H1 (cell line): ENCODE measurements at regions not wholly inside any gene's neighbourhood (a gene's known extent, or its start where the extent isn't known, plus 50 kb on each side); places are given as distances from the start of the nearest gene placed in this dataset.

Source experiments
- CTCF ChIA-PET: fragments of 300-600 bp; sonication (Branson Sonifier 250); formaldehyde crosslinking; loops from one replicate; lab custom pipeline; 2021; ENCODE audit not compliant: partially characterized antibody; lab: Charles Lee
- POLR2A ChIA-PET: fragments of 300-600 bp; sonication (Branson Sonifier 250); formaldehyde crosslinking; loops from one replicate; lab custom pipeline; 2021; ENCODE audit warnings: inconsistent platforms; ENCODE audit not compliant: partially characterized antibody; lab: Charles Lee
- DNase-seq, 2 experiments: peaks; one replicate each; pipeline versions ENCODE4 v3.0.0 to v3.0.0-alpha.2; 2010 to 2022; ENCODE audit warnings: low spot score in 2 of 2, low read depth in 1 of 2, mixed read lengths in 1 of 2
- FAIRE-seq: peaks from 2 replicates; lab custom pipeline; 2011; peaks lifted over from hg19 to GRCh38; lab: Jason Lieb, UNC
- H2AFZ ChIP-seq: 2 replicates; pipeline ENCODE4 v1.8.1; 2012; ENCODE audit warnings: low read length, inconsistent platforms
- H2AK5ac ChIP-seq: 2 replicates; pipeline ENCODE4 v1.6.1; 2013; ENCODE audit warnings: low read depth, low read length
- H2BK120ac ChIP-seq: replicated peaks from 2 replicates; pipeline ENCODE3; 2013; ENCODE audit warnings: low read depth, low read length, inconsistent platforms
- H2BK12ac ChIP-seq: 2 replicates; pipeline ENCODE4 v1.6.1; 2013; ENCODE audit warnings: low read depth, low read length
- H2BK15ac ChIP-seq: 2 replicates; pipeline ENCODE4 v1.6.1; 2013; ENCODE audit warnings: low read length
- H2BK20ac ChIP-seq: 2 replicates; pipeline ENCODE4 v1.6.1; 2013; ENCODE audit warnings: low read length
- H2BK5ac ChIP-seq: 2 replicates; pipeline ENCODE4 v1.6.1; 2013; ENCODE audit warnings: low read depth, low read length
- H3K14ac ChIP-seq: 2 replicates; pipeline ENCODE4 v1.6.1; 2013; ENCODE audit warnings: inconsistent platforms; ENCODE audit not compliant: insufficient read length
- H3K18ac ChIP-seq: 2 replicates; pipeline ENCODE4 v1.6.1; 2013; ENCODE audit warnings: low read length; ENCODE audit errors: extremely low read depth
- H3K23ac ChIP-seq: 2 replicates; pipeline ENCODE4 v1.6.1; 2013; ENCODE audit warnings: inconsistent platforms; ENCODE audit not compliant: insufficient read length
- H3K23me2 ChIP-seq: 2 replicates; pipeline ENCODE4 v1.6.1; 2013; ENCODE audit warnings: low read depth, low read length
- H3K27ac ChIP-seq: 2 replicates; pipeline ENCODE4 v1.6.1; 2011; ENCODE audit warnings: low read depth, low read length, inconsistent platforms
- H3K27me3 ChIP-seq, 4 experiments: replicated peaks in 1 of 4; 1 replicate in 1 of 4; 2 replicates in 3 of 4; pipeline versions ENCODE4 v1.6.1 to v1.8.1; 2011 to 2013; ENCODE audit warnings: low read length in 3 of 4, mild to moderate bottlenecking in 3 of 4, inconsistent platforms in 2 of 4, mixed read lengths in 2 of 4, moderate library complexity in 1 of 4; ENCODE audit not compliant: control insufficient read depth in 3 of 4, insufficient read depth in 3 of 4; ENCODE audit errors: extremely low read depth in 1 of 4
- H3K36me3 ChIP-seq, 4 experiments: 2 replicates each; pipeline versions ENCODE4 v1.6.1 to v1.8.1; 2011 to 2013; ENCODE audit warnings: mild to moderate bottlenecking in 4 of 4, low read length in 3 of 4, moderate library complexity in 2 of 4, control low read depth in 1 of 4, inconsistent platforms in 1 of 4; ENCODE audit not compliant: insufficient read depth in 4 of 4, control insufficient read depth in 2 of 4
- H3K4ac ChIP-seq: replicated peaks from 2 replicates; pipeline ENCODE3; 2013; ENCODE audit warnings: low read length, low read depth, mixed read lengths, inconsistent platforms; ENCODE audit not compliant: insufficient read length
- H3K4me1 ChIP-seq, 4 experiments: replicated peaks in 1 of 4; 1 replicate in 1 of 4; 2 replicates in 3 of 4; pipeline versions ENCODE4 v1.6.1 to v1.8.1; 2011 to 2013; ENCODE audit warnings: low read length in 3 of 4, inconsistent platforms in 2 of 4, mixed read lengths in 1 of 4; ENCODE audit not compliant: insufficient read depth in 4 of 4, control insufficient read depth in 3 of 4
- H3K4me2 ChIP-seq, 2 experiments: 2 replicates each; pipeline versions ENCODE4 v1.6.1 to v1.8.1; 2011 to 2013; ENCODE audit warnings: low read depth in 2 of 2, low read length in 2 of 2, control low read depth in 1 of 2, inconsistent platforms in 1 of 2, mild to moderate bottlenecking in 1 of 2; ENCODE audit not compliant: insufficient read depth in 1 of 2
- H3K4me3 ChIP-seq, 4 experiments: fragments of 200-600, 300-600 bp in 1 of 4; sonication (generic), shearing (Covaris generic), sonication (Bioruptor Twin) in 1 of 4; 2 replicates each; pipeline versions ENCODE4 v1.5.1 to v1.8.1; 2011 to 2016; ENCODE audit warnings: low read length in 4 of 4, low read depth in 3 of 4, control low read depth in 2 of 4, inconsistent platforms in 2 of 4, mild to moderate bottlenecking in 2 of 4, mixed read lengths in 1 of 4, moderate library complexity in 1 of 4; ENCODE audit not compliant: insufficient read depth in 2 of 4; ENCODE audit errors: extremely low read depth in 1 of 4
- H3K56ac ChIP-seq: replicated peaks from 2 replicates; pipeline ENCODE3; 2013; ENCODE audit warnings: low read depth, mild to moderate bottlenecking, mixed read lengths, low read length, inconsistent platforms; ENCODE audit not compliant: insufficient read length
- H3K79me1 ChIP-seq: 2 replicates; pipeline ENCODE4 v1.6.1; 2013; ENCODE audit warnings: low read depth, low read length, control low read depth
- H3K79me2 ChIP-seq, 2 experiments: 2 replicates each; pipeline versions ENCODE4 v1.6.1 to v1.8.1; 2012 to 2013; ENCODE audit warnings: low read length in 2 of 2, mild to moderate bottlenecking in 2 of 2, inconsistent platforms in 1 of 2; ENCODE audit not compliant: insufficient read depth in 2 of 2, control insufficient read depth in 1 of 2
- H3K9ac ChIP-seq, 4 experiments: replicated peaks in 1 of 4; 1 replicate in 1 of 4; 2 replicates in 3 of 4; pipeline versions ENCODE4 v1.6.1 to v1.8.1; 2011 to 2013; ENCODE audit warnings: low read depth in 3 of 4, low read length in 3 of 4, control low read depth in 2 of 4, mild to moderate bottlenecking in 2 of 4, moderate library complexity in 2 of 4, inconsistent platforms in 1 of 4; ENCODE audit errors: extremely low read depth in 1 of 4
- H3K9me3 ChIP-seq, 2 experiments: 2 replicates each; pipeline versions ENCODE4 v1.6.1 to v1.8.1; 2012 to 2013; ENCODE audit warnings: mild to moderate bottlenecking in 2 of 2, moderate library complexity in 2 of 2, control low read depth in 1 of 2, inconsistent platforms in 1 of 2, low read depth in 1 of 2, low read length in 1 of 2, mixed read lengths in 1 of 2; ENCODE audit not compliant: insufficient read depth in 2 of 2
- H4K20me1 ChIP-seq, 2 experiments: replicated peaks in 1 of 2; 2 replicates each; pipeline versions ENCODE3 to v1.8.1; 2011 to 2013; ENCODE audit warnings: inconsistent platforms in 2 of 2, low read length in 2 of 2, mild to moderate bottlenecking in 1 of 2; ENCODE audit not compliant: insufficient read depth in 2 of 2, control insufficient read depth in 1 of 2
- H4K5ac ChIP-seq: 2 replicates; pipeline ENCODE4 v1.6.1; 2013; ENCODE audit warnings: low read length, low read depth, mixed read lengths, inconsistent platforms; ENCODE audit not compliant: insufficient read length
- H4K8ac ChIP-seq: 2 replicates; pipeline ENCODE4 v1.8.0; 2013; ENCODE audit warnings: mild to moderate bottlenecking, moderate library complexity, low read length, inconsistent platforms; ENCODE audit not compliant: insufficient read depth; ENCODE audit errors: extremely low read depth
- H4K91ac ChIP-seq: replicated peaks from 2 replicates; pipeline ENCODE3; 2013; ENCODE audit warnings: low read length, mixed read lengths, inconsistent platforms; ENCODE audit not compliant: insufficient read length
- CHD7 ChIP-seq: fragments of 300-600 bp; sonication (generic); IDR thresholded peaks from 2 replicates; pipeline ENCODE4 v1.7.1; 2012; ENCODE audit warnings: low read length, moderate library complexity, mild to moderate bottlenecking, inconsistent platforms; ENCODE audit not compliant: insufficient replicate concordance
- WGBS, 2 experiments: shearing (Covaris generic) in 1 of 2; methylation state at CpG; one replicate each; pipeline versions ENCODE4 v1.1.6 to v1.1.7; 2013 to 2015; ENCODE audit warnings: low lambda C conversion rate in 2 of 2, mixed read lengths in 2 of 2, inconsistent platforms in 1 of 2, low coverage in 1 of 2, missing lambda C conversion rate in 1 of 2; ENCODE audit not compliant: insufficient replicate concordance in 2 of 2, insufficient coverage in 1 of 2, insufficient read length in 1 of 2; ENCODE audit errors: extremely low coverage in 1 of 2, missing lambda C conversion rate in 1 of 2; 5-methylcytosine and 5-hydroxymethylcytosine counted together

DNA sequence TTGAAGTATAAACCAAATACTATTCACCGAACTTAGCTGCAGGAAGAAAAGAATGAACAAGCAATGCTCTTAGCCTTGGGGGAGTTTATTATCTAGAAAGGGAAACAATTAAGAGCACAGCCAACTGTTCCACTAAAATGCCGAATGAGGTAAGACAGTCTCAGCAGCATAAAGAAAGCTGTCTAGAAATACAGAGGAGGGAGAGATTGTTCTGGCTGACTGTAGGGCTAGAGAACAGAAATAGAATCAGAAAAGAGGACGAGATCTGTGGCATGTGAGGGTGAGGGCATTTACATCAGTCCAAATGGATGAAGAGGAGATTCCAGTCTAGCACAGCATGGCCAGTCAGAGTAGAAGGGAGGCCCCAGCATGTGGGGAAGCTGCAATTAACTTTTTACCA is 56.8 kb upstream of the TNFRSF19 start:
- no peak overlapping the region for H2BK15ac ChIP-seq
- no peak overlapping the region for H2BK5ac ChIP-seq
- H3K27me3 ChIP-seq, result no peaks in the 10 kb centered on the region
- 94% methylated on average over 3 of the region's 3 CpGs; no CpG with 5 or more reads in 1 of the 2 experiments for WGBS, 2 experiments
- no peak overlapping the region for H3K56ac ChIP-seq
- H3K4me1 ChIP-seq, result no peaks in the 10 kb centered on the region; a peak in 1 of 7 replicates
- no peak overlapping the region for H2BK120ac ChIP-seq
- DNase-seq (no peak), FAIRE-seq (no peak)
- no peak overlapping the region for H3K27ac ChIP-seq
- ChIA-PET POLR2A (no interaction called here), CTCF (interaction anchor here (0.7 to 3.7 kb wide), 23 partner anchors 8 to 315 kb away, joined by 3 to 32 read pairs (median 5); no protein-coding TSS in a partner anchor)
- no peak overlapping the region for H3K23ac ChIP-seq
- H4K5ac ChIP-seq, result no peak overlapping the region
- H3K9ac ChIP-seq, result no peak overlapping the region
- H4K91ac ChIP-seq, result no peak overlapping the region
- H2BK20ac ChIP-seq, result no peak overlapping the region
- H4K8ac ChIP-seq, result no peak overlapping the region
- H3K36me3 ChIP-seq, result no peaks in the 10 kb centered on the region
- no peak overlapping the region for H2BK12ac ChIP-seq
- no peak overlapping the region for H2AFZ ChIP-seq
- H3K4me3 ChIP-seq, result no peak overlapping the region
- H3K4ac ChIP-seq, result no peak overlapping the region
- H3K79me2 ChIP-seq, result no peaks in the 10 kb centered on the region
- no peak overlapping the region for H3K4me2 ChIP-seq
- no peak overlapping the region for H3K18ac ChIP-seq
- H2AK5ac ChIP-seq, result no peak overlapping the region
- H3K14ac ChIP-seq, result no peak overlapping the region
- H3K9me3 ChIP-seq, result no peaks in the 10 kb centered on the region
- no peaks in the 10 kb centered on the region for H4K20me1 ChIP-seq
- no peaks in the 10 kb centered on the region for H3K23me2 ChIP-seq
- no peaks in the 10 kb centered on the region for H3K79me1 ChIP-seq
- TF ChIP-seq CHD7, result no peak
